GM21423 (cell line): ENCODE measurements at regions not wholly inside any gene's neighbourhood (a gene's known extent, or its start where the extent isn't known, plus 50 kb on each side); places are given as distances from the start of the nearest gene placed in this dataset.
"Not testable (repeated sequence)": the region's sequence is repeated elsewhere in the genome, so short reads cannot be mapped to it uniquely, and the experiment has no call there.

ENCODE experiments used
- ATAC-seq: cut with Tn5 transposase; IDR thresholded peaks from one replicate; pipeline ENCODE4 v1.9.1; 2021; ENCODE audit warnings: mild to moderate bottlenecking, moderate library complexity; ENCODE audit not compliant: unreplicated experiment

GRCh38 chr6:40705354-40705753, 118.2 kb upstream of the LRFN2 start:
- no peak for ATAC-seq

GRCh38 chr6:40701352-40702007, 114.3 kb upstream of the LRFN2 start:
- no peak for ATAC-seq

- no peak for ATAC-seq
Measured at GRCh38 chr6:40700006-40700580, 112.9 kb upstream of the LRFN2 start.

GRCh38 chr6:40695750-40696415, 108.7 kb upstream of the LRFN2 start:
- no peak for ATAC-seq

- ATAC-seq = no peak
Measured at GRCh38 chr6:40695114-40695513, 108.0 kb upstream of the LRFN2 start.

GRCh38 chr6:40693768-40694167, 106.6 kb upstream of the LRFN2 start:
- ATAC-seq = no peak

GRCh38 chr6:40692337-40692736, 105.2 kb upstream of the LRFN2 start:
- no peak for ATAC-seq

- no peak for ATAC-seq
Measured at GRCh38 chr6:40689185-40689584, 102.0 kb upstream of the LRFN2 start.

- ATAC-seq = no peak
Measured at GRCh38 chr6:40688214-40688761, 101.1 kb upstream of the LRFN2 start.

GRCh38 chr6:40685862-40686261, 98.7 kb upstream of the LRFN2 start:
- no peak for ATAC-seq

GRCh38 chr6:40681622-40682021, 94.5 kb upstream of the LRFN2 start:
- ATAC-seq = no peak

- no peak for ATAC-seq
Measured at GRCh38 chr6:40678941-40679340, 91.8 kb upstream of the LRFN2 start.

- ATAC-seq = no peak
Measured at GRCh38 chr6:40674170-40674569, 87.0 kb upstream of the LRFN2 start.

- no peak for ATAC-seq
Measured at GRCh38 chr6:40672087-40672486, 84.9 kb upstream of the LRFN2 start.

GRCh38 chr6:40671694-40672050, 84.5 kb upstream of the LRFN2 start:
- ATAC-seq = no peak

- ATAC-seq = no peak
Measured at GRCh38 chr6:40671001-40671693, 84.0 kb upstream of the LRFN2 start.

- no peak for ATAC-seq
Measured at GRCh38 chr6:40669343-40669742, 82.2 kb upstream of the LRFN2 start.

- no peak for ATAC-seq
Measured at GRCh38 chr6:40668203-40668602, 81.0 kb upstream of the LRFN2 start.

- no peak for ATAC-seq
Measured at GRCh38 chr6:40666530-40666929, 79.4 kb upstream of the LRFN2 start.

GRCh38 chr6:40661726-40662125, 74.6 kb upstream of the LRFN2 start:
- no peak for ATAC-seq

GRCh38 chr6:40656772-40657171, 69.6 kb upstream of the LRFN2 start:
- ATAC-seq = not testable (repeated sequence)

- no peak for ATAC-seq
Measured at GRCh38 chr6:40654828-40655227, 67.7 kb upstream of the LRFN2 start.
